HG02642 (cell line): ENCODE measurements at regions not wholly inside any gene's neighbourhood (a gene's known extent, or its start where the extent isn't known, plus 50 kb on each side); places are given as distances from the start of the nearest gene placed in this dataset.

Experiments used
- ATAC-seq: cut with Tn5 transposase; IDR thresholded peaks from one replicate; pipeline ENCODE4 v1.9.1; 2021; ENCODE audit warnings: mild to moderate bottlenecking; ENCODE audit not compliant: unreplicated experiment, poor library complexity

GRCh38 chr1:193606035-193606434 is 419.6 kb upstream of the B3GALT2 start:
- ATAC-seq, result no peak

DNA sequence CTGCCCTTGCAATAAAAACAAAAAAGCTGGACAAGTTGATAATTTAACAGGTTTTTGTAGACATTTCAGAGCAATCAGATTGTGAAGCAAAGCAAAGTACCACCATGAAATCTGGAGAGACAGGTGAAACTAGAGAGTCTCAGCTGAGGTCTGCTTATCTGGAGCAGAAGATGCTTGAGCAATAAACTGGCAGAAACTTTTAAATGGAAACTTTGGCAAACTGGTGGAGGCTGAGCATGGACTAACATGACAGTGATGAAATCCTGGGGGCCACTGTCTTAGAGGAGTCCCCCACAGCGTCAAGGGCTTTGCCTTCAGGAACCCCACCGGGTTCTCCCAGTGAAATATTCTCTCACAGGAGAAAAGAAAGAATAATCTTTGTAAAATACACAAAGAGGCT is 416.3 kb upstream of the B3GALT2 start:
- no peak for ATAC-seq

GRCh38 chr1:193593147-193593885 is 406.9 kb upstream of the B3GALT2 start:
- no peak for ATAC-seq

- ATAC-seq, result no peak
Measured at GRCh38 chr1:193592317-193592716, 405.9 kb upstream of the B3GALT2 start.

DNA sequence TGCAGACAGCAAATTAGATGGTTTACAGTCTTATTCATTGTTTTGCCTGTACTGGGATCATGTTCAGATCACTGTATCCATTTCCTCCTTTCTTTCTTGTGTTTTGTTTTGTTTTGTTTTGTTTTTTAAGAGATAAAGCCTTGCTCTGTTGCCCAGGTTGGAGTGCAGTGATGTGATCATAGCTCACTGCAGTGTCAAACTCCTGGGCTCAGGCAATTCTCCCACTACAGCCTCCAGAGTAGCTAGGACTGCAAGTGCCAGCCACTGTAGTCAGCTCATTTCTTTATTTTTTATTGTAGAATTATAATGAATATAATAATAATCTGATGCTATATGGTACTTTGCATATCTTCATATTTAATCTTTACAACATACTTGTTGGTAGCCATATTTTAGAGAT is 403.7 kb upstream of the B3GALT2 start:
- no peak for ATAC-seq

- no peak for ATAC-seq
Measured at GRCh38 chr1:193589597-193590040, 403.2 kb upstream of the B3GALT2 start.

GRCh38 chr1:193588311-193589082 is 402.1 kb upstream of the B3GALT2 start:
- ATAC-seq, result no peak

DNA sequence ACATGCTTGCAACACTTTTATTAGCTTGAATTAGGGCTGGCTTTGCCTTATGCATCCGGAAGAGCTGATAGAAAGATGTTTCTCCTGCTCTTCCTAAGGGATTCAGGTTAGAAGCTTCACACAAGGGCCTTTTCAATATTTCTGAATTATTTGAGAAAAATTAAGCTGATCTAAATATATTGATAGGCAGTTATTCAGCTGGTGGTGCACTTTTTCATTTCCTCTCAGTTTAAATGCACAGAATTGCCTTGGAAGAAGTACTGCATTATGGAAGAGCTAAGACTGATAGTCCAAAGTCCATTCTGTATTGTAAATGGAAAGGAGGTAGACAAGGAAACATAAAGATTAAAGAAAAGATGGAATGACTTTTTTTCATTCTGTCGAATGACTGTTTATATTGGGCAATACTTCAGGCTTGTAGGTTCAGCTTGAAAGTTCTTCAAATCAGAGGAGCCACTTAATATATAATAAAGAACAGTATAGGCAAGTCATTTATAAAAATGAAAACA is 398.4 kb upstream of the B3GALT2 start:
- ATAC-seq, result no peak

- ATAC-seq, result no peak
Measured at GRCh38 chr1:193581341-193581740, 394.9 kb upstream of the B3GALT2 start.

DNA sequence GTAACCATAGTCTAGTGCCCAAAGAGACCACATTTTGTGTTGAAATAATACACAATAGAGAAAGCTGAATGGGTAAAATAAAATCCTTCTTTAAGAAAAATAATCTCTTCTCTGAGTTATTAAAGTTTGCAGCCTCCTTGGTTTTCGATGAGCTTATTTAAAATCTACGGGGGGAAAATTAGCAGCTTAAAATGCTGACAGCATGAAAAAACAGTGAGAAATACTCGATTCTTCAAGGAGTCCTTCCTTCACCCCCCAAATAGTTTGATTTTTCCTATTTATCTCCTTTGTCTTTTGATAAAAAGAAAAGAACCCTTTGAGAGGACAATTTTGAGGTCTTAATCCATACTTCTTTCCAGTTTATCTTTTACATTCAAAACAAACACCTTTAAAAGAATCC is 394.0 kb upstream of the B3GALT2 start:
- ATAC-seq, result no peak

GRCh38 chr1:193579323-193579722 is 392.9 kb upstream of the B3GALT2 start:
- no peak for ATAC-seq

GRCh38 chr1:193574913-193575312 is 388.5 kb upstream of the B3GALT2 start:
- ATAC-seq, result no peak

DNA sequence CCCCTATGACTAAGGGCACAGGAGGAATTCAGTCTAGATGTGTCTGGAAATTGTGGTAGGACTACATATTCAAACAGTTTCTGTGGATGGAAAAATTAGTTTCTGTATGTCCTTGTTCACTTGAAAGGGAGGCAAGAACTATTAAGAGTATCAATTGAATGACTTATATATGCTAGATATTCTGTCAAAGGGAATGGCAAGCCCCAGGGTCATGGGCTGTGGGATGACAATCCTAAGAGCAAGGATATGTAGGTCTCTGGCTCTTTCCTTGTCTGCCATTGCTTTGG is 383.5 kb upstream of the B3GALT2 start:
- ATAC-seq, result no peak

DNA sequence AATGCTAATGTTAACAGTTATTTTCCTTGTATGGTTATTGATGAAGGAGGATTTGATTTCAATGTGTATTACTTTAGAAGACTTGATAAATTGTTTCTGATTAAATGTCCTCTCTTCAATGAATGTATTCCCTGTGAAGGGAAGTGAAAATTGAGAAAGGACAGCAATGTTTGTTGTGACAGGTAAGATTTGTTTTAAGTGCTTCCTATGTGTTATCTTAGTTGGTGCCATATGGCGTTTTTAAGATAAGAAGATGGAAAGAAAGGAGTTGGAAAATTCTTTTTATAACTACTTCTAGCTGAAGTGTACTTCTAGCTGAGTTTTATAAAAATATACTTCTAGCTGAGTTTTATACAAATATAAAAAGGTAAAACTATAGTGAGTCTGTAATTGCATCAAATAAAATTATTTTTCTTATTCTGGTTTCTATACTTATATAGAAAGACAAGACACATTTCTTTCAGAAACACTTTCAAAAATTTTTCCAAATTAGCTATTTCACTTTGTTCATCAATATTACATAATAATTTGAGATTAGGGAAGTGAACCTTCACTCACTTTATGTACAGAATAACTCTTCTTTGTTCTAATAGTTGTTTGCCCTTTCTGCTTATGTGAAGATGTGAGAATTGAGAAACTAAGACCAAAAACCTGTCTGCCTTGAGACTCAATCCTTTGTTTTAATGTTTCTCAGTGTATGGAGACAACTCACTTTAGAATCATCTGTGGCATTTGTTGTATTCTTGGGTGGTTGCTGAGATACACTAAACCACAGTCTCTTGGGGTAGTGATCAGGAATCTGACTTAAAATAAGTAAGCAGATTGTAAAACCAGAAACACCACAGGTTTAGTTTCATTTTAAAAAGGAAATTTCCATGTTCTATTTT is 382.9 kb upstream of the B3GALT2 start:
- no peak for ATAC-seq

DNA sequence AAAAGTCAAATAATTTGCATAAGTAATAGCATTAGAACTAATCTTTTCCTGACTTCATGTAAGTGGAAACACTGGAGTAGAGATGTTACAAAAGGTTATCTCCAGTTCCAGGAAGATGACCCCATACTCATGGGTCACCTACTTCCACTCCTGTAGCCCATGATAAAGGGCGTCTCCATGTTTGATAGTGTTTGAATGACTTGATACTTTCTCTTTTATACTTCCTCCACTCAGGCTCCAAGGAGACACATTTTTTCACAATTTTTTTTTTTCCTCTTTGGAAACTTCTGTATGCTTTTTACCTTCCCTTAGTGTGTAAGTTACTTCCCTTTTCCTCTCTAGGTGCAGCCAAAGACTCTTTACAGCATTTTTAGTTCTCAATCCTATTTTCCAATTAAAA is 382.1 kb upstream of the B3GALT2 start:
- no peak for ATAC-seq

DNA sequence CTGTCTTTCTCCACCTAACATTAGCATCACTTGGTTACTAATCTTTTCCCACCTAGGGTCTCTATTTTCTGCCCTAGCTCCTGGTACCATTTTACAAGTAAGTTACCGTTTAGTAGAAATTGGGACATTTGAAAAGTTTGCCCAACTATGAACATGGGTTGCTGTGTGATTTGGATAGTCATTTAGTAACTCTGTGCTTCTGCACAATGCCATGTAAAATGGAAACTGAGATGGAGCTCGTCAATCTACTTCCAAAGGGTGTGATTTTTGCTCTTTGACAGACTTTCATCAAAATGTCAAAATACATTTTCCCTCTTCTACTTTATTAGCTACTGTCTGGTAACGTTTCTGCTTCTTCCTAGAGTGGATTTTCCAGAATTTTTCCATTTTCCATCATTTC is 381.5 kb upstream of the B3GALT2 start:
- ATAC-seq, result no peak

DNA sequence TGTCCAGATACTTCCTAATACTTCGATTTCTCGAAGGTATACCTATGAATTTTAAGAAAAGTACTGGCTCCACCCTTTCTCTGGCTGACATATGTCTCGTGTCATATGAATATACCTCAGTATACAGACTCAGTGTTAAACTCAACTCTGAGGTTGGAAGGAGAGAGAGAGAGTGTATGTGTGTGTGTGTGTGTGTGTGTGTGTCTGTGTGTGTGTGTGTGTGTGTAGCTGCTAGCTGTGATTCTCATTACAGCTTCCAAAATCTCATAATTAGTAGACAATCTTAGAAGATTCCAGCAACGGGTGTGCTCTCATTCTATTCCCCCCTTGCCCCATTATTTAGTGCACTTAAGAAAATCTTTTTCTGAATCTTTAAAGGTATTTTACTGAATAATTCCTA is 380.3 kb upstream of the B3GALT2 start:
- no peak for ATAC-seq

DNA sequence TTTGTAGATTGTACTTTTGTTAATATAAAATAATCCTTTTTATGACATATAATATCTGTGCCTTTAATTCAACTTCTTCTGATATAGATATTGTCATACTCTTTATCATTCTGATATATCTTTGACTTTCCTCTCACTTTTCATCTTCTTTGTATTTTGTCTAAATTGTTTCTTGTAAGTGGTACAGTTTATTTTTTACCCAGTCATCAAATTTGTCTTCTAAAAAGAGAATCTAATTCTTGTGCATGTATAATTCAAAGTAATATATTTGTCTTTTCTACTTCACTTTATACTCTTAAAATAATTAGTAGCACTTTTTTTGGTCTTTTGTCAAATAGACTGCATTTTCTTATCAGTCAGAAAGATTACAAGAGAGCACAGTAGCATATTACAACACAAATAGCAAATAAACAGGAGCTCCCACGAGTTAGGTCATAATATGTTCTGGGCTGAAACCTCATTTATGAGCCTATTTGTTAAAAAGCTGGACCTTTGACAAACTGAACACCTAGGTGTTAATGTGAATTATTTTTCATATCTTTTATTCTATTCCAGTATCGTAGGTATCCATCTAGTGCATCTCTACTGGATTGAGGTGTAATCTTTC is 379.7 kb upstream of the B3GALT2 start:
- no peak for ATAC-seq

GRCh38 chr1:193562121-193562520 is 375.7 kb upstream of the B3GALT2 start:
- no peak for ATAC-seq

GRCh38 chr1:193558491-193559028 is 372.1 kb upstream of the B3GALT2 start:
- ATAC-seq, result no peak
